Esophagus muscularis mucosa (tissue), 4 donors: ENCODE measurements at regions not wholly inside any gene's neighbourhood (a gene's known extent, or its start where the extent isn't known, plus 50 kb on each side); places are given as distances from the start of the nearest gene placed in this dataset.

Experiments used
- CTCF ChIP-seq, 3 experiments: fragments of 200-600 bp in 2 of 3; fragments of 450-650 bp in 1 of 3; sonication (generic) in 2 of 3; IDR thresholded peaks; one replicate each; pipeline ENCODE4 v1.5.1; 2017 to 2019; ENCODE audit warnings: antibody characterized with exemption in 3 of 3, mild to moderate bottlenecking in 2 of 3, moderate library complexity in 1 of 3
- EP300 ChIP-seq: sonication (generic); formaldehyde crosslinking; IDR thresholded peaks from one replicate; pipeline ENCODE4 v1.6.1; 2017; ENCODE audit warnings: antibody characterized with exemption
- POLR2AphosphoS5 ChIP-seq, 2 donors: sonication (generic); formaldehyde crosslinking; IDR thresholded peaks; one replicate each; pipeline ENCODE4 v1.6.1; 2017; ENCODE audit warnings: antibody characterized with exemption in 2 of 2

- no peak for TF ChIP-seq CTCF (IDR thresholded peaks at IDR 0.05)
- no peak for TF ChIP-seq EP300
- no peak for TF ChIP-seq POLR2AphosphoS5 (IDR thresholded peaks at IDR 0.05)
Measured at GRCh38 chr2:156006721-156007618, 325.6 kb downstream of the NR4A2 start.
